GM12878 (cell line): ENCODE measurements at regions not wholly inside any gene's neighbourhood (a gene's known extent, or its start where the extent isn't known, plus 50 kb on each side); places are given as distances from the start of the nearest gene placed in this dataset.

Source experiments
- ATAC-seq: fragments of 200-7000 bp; cut with Tn5 transposase; 3 replicates; pipeline ENCODE4 v1.9.1; 2020; ENCODE audit warnings: mild to moderate bottlenecking, moderate library complexity
- BruUV-seq: library from RNA; stranded (reverse); fragments of 400-500 nt; replicated peaks from 2 replicates; lab custom pipeline; 2021; lab: Mats Ljungman, UMichigan
- CTCF ChIA-PET: fragments of 300-600 bp; sonication (Branson Sonifier 250); formaldehyde crosslinking; extraction: SDS; loops from one replicate; lab custom pipeline; 2021; ENCODE audit warnings: inconsistent platforms; lab: Yijun Ruan, JAX
- POLR2A ChIA-PET: fragments of 350-600 bp; formaldehyde crosslinking; extraction: SDS; loops from one replicate; lab custom pipeline; 2021; ENCODE audit warnings: inconsistent platforms; lab: Charles Lee
- RAD21 ChIA-PET: fragments of 300-600 bp; sonication (Branson Sonifier 250); formaldehyde crosslinking; loops from one replicate; lab custom pipeline; 2023; ENCODE audit warnings: antibody characterized with exemption; ENCODE audit not compliant: unreplicated experiment; lab: Charles Lee
- SMC1A ChIA-PET: fragments of 300-600 bp; sonication (Branson Sonifier 250); formaldehyde crosslinking; loops from one replicate; lab custom pipeline; 2023; ENCODE audit not compliant: unreplicated experiment, uncharacterized antibody; lab: Charles Lee
- DNase-seq: peaks from one replicate; pipeline ENCODE4 v3.0.0-alpha.2; 2011; ENCODE audit warnings: low read depth, low spot score
- FAIRE-seq: peaks from 3 replicates; lab custom pipeline; 2011; peaks lifted over from hg19 to GRCh38; lab: Jason Lieb, UNC
- H2AFZ ChIP-seq: 2 replicates; pipeline ENCODE4 v1.6.0; 2011; ENCODE audit warnings: low read depth, low read length, control low read depth; ENCODE audit not compliant: control insufficient read depth
- H3K27ac ChIP-seq: 2 replicates; pipeline ENCODE4 v1.5.1; 2011; ENCODE audit warnings: control low read depth; ENCODE audit not compliant: control insufficient read depth, insufficient read depth
- H3K27me3 ChIP-seq, 2 experiments: replicated peaks in 1 of 2; 2 replicates each; pipeline versions ENCODE4 v1.6.0 to v1.6.1; 2011; ENCODE audit warnings: low read length in 1 of 2; ENCODE audit not compliant: control insufficient read depth in 2 of 2, insufficient read depth in 2 of 2
- H3K36me3 ChIP-seq, 2 experiments: 2 replicates each; pipeline ENCODE4 v1.5.1; 2011; ENCODE audit warnings: low read length in 1 of 2; ENCODE audit not compliant: control insufficient read depth in 2 of 2, insufficient read depth in 2 of 2
- H3K4me1 ChIP-seq: 2 replicates; pipeline ENCODE4 v1.6.1; 2011; ENCODE audit warnings: mild to moderate bottlenecking, low read length, moderate library complexity, mixed read lengths; ENCODE audit not compliant: control insufficient read depth, insufficient read depth
- H3K4me2 ChIP-seq: 2 replicates; pipeline ENCODE4 v1.6.0; 2011; ENCODE audit warnings: control low read depth; ENCODE audit not compliant: control insufficient read depth, insufficient read depth
- H3K4me3 ChIP-seq: fragments of 200-600 bp; sonication (generic); 2 replicates; pipeline ENCODE4 v1.5.1; 2016
- H3K79me2 ChIP-seq: 2 replicates; pipeline ENCODE4 v1.6.0; 2011; ENCODE audit warnings: low read length; ENCODE audit not compliant: control insufficient read depth, insufficient read depth
- H3K9ac ChIP-seq: 2 replicates; pipeline ENCODE4 v1.8.0; 2011; ENCODE audit warnings: low read length, control low read depth, mixed read lengths; ENCODE audit not compliant: control insufficient read depth, insufficient read depth
- H3K9me3 ChIP-seq: replicated peaks from 3 replicates; pipeline ENCODE4 v1.5.1; 2011; ENCODE audit warnings: mild to moderate bottlenecking, low read length; ENCODE audit not compliant: control insufficient read depth, insufficient read depth
- H4K20me1 ChIP-seq: 2 replicates; pipeline ENCODE4 v1.6.0; 2011; ENCODE audit not compliant: control insufficient read depth, insufficient read depth
- BMI1 ChIP-seq: fragments of 450-650 bp; IDR thresholded peaks from 2 replicates; pipeline ENCODE4 v1.6.1; 2016; ENCODE audit warnings: mild to moderate bottlenecking, moderate library complexity, borderline replicate concordance
- BRCA1 ChIP-seq: IDR thresholded peaks from 2 replicates; pipeline ENCODE4 v1.6.1; 2011; ENCODE audit warnings: low read depth, low read length, improper control_type of control experiment
- CBFB ChIP-seq: IDR thresholded peaks from 2 replicates; pipeline ENCODE4 v1.6.1; 2016; ENCODE audit warnings: antibody characterized with exemption, low read depth
- E4F1 ChIP-seq: fragments of 450-650 bp; IDR thresholded peaks from 2 replicates; pipeline ENCODE4 v1.6.1; 2018; ENCODE audit warnings: borderline replicate concordance, mild to moderate bottlenecking; ENCODE audit not compliant: partially characterized antibody
- FOXM1 ChIP-seq: IDR thresholded peaks from 2 replicates; pipeline ENCODE4 v1.6.1; 2012; ENCODE audit warnings: low read depth, mild to moderate bottlenecking, inconsistent platforms, low read length, moderate library complexity
- JUNB ChIP-seq: IDR thresholded peaks from 2 replicates; pipeline ENCODE4 v1.6.1; 2016; ENCODE audit warnings: antibody characterized with exemption, mild to moderate bottlenecking
- KDM1A ChIP-seq: fragments of 200-600 bp; sonication (generic); IDR thresholded peaks from 2 replicates; pipeline ENCODE4 v1.6.1; 2016; ENCODE audit warnings: borderline replicate concordance
- NFYA ChIP-seq: IDR thresholded peaks from 2 replicates; pipeline ENCODE4 v1.6.1; 2011; ENCODE audit warnings: low read depth, mild to moderate bottlenecking, low read length, improper control_type of control experiment, borderline replicate concordance
- NR2C1 ChIP-seq: fragments of 450-650 bp; IDR thresholded peaks from 2 replicates; pipeline ENCODE4 v1.6.1; 2017; ENCODE audit warnings: antibody characterized with exemption, mild to moderate bottlenecking, moderate library complexity
- NRF1 ChIP-seq: conservative IDR thresholded peaks from 2 replicates; pipeline ENCODE4 v1.6.1; 2011; ENCODE audit warnings: mild to moderate bottlenecking, low read depth, low read length, improper control_type of control experiment
- POLR2AphosphoS5 ChIP-seq: IDR thresholded peaks from 2 replicates; pipeline ENCODE4 v1.6.1; 2011; ENCODE audit warnings: mild to moderate bottlenecking, low read length, inconsistent platforms
- SMC3 ChIP-seq: IDR thresholded peaks from 2 replicates; pipeline ENCODE4 v1.6.1; 2011; ENCODE audit warnings: low read length, improper control_type of control experiment, borderline replicate concordance
- STAT1 ChIP-seq: fragments of 450-650 bp; conservative IDR thresholded peaks from 2 replicates; pipeline ENCODE4 v1.6.1; 2014; ENCODE audit warnings: antibody characterized with exemption, mild to moderate bottlenecking
- SUPT20H ChIP-seq: IDR thresholded peaks from 2 replicates; pipeline ENCODE4 v1.6.1; 2011; ENCODE audit warnings: low read depth, mild to moderate bottlenecking, low read length, moderate library complexity, borderline replicate concordance; ENCODE audit not compliant: control insufficient read depth
- YBX1 ChIP-seq: fragments of 450-650 bp; IDR thresholded peaks from 2 replicates; pipeline ENCODE4 v1.6.1; 2016; ENCODE audit warnings: antibody characterized with exemption
- WGBS: methylation state at CpG from one replicate; pipeline ENCODE4 v1.1.6; 2016; ENCODE audit warnings: low lambda C conversion rate; ENCODE audit not compliant: insufficient replicate concordance, insufficient coverage; ENCODE audit errors: missing lambda C conversion rate; 5-methylcytosine and 5-hydroxymethylcytosine counted together
- in situ Hi-C: fragments of 300-500 bp; cut with MboI; formaldehyde crosslinking; loops from 9 replicates; pipeline ENCODE4 v1.14.3; 2018; ENCODE audit warnings: mixed read lengths
- intact Hi-C: fragments of 100-400 bp; cut with micrococcal nuclease; formaldehyde crosslinking; loops from one replicate; pipeline ENCODE4 v1.14.2; 2022; ENCODE audit not compliant: unreplicated experiment
- TF ChIP-seq, protein P1 (sequence below): fragments of 450-650 bp; formaldehyde crosslinking; IDR thresholded peaks from 2 replicates; pipeline ENCODE4 v1.5.0; 2022; ENCODE audit warnings: mild to moderate bottlenecking, missing genetic modification characterization

DNA sequence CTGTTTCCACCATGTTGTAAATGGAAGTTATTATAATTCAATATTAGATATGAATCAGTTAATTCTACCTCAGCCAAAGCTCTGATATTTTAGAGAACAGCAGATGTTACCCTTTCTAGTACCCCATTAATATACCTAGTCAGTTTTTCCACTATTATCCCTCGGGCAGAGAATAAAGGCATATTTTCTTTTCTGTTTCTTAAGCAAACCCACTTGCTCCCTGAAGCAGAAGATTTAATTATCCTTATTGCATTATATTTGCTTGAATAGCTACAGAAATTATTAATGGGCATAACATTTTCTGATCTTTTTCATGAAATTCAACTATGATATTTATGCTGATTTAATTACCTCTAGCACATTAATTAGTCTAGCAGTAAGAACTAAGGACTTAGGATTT is 832.9 kb upstream of the FBXO33 start (continued):
- TF ChIP-seq, protein P1, sequence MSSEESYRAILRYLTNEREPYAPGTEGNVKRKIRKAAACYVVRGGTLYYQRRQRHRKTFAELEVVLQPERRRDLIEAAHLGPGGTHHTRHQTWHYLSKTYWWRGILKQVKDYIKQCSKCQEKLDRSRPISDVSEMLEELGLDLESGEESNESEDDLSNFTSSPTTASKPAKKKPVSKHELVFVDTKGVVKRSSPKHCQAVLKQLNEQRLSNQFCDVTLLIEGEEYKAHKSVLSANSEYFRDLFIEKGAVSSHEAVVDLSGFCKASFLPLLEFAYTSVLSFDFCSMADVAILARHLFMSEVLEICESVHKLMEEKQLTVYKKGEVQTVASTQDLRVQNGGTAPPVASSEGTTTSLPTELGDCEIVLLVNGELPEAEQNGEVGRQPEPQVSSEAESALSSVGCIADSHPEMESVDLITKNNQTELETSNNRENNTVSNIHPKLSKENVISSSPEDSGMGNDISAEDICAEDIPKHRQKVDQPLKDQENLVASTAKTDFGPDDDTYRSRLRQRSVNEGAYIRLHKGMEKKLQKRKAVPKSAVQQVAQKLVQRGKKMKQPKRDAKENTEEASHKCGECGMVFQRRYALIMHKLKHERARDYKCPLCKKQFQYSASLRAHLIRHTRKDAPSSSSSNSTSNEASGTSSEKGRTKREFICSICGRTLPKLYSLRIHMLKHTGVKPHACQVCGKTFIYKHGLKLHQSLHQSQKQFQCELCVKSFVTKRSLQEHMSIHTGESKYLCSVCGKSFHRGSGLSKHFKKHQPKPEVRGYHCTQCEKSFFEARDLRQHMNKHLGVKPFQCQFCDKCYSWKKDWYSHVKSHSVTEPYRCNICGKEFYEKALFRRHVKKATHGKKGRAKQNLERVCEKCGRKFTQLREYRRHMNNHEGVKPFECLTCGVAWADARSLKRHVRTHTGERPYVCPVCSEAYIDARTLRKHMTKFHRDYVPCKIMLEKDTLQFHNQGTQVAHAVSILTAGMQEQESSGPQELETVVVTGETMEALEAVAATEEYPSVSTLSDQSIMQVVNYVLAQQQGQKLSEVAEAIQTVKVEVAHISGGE (CRISPR knock-in tag) = no peak
- TF ChIP-seq, all 136 proteins: peak for 0

GRCh38 chr14:40252817-40253447 is 820.7 kb upstream of the FBXO33 start:
- ChIA-PET SMC1A (no interaction called here), RAD21 (no interaction called here), CTCF (no interaction called here), POLR2A (no interaction called here)
- Histone ChIP-seq H3K79me2 (no peaks in the 10 kb centered on the region), H3K27ac (no peak overlapping the region), H3K9me3 (no peaks in the 10 kb centered on the region; the same call in 2 of the 3 replicates), H2AFZ (no peak overlapping the region), H3K4me1 (no peaks in the 10 kb centered on the region), H4K20me1 (no peaks in the 10 kb centered on the region), H3K36me3 (no peaks in the 10 kb centered on the region), H3K9ac (no peak overlapping the region), H3K27me3 (no peaks in the 10 kb centered on the region), H3K4me3 (no peak overlapping the region), H3K4me2 (no peak overlapping the region)
- no peak for FAIRE-seq
- BruUV-seq = no TSS peak
- intact Hi-C loops (no loop called here), in situ Hi-C loops (no loop called here)
- WGBS = 32% methylated on average over 2 of the region's 2 CpGs
- DNase-seq = no peak
- no peak for ATAC-seq
- TF ChIP-seq FOXM1 (no peak), CBFB (no peak), SMC3 (no peak), POLR2AphosphoS5 (no peak), KDM1A (no peak), BRCA1 (no peak), JUNB (no peak), STAT1 (no peak), NRF1 (no peak), YBX1 (no peak), NR2C1 (no peak), SUPT20H (no peak), BMI1 (no peak), NFYA (no peak), E4F1 (no peak)
